DMS53 treated with DMSO at 0.1 percent for 48 hours (cell line): ENCODE measurements at regions not wholly inside any gene's neighbourhood (a gene's known extent, or its start where the extent isn't known, plus 50 kb on each side); places are given as distances from the start of the nearest gene placed in this dataset.

Source experiments
- DNase-seq: peaks from one replicate; lab custom pipeline; 2025; ENCODE audit not compliant: unreplicated experiment; lab: John Stamatoyannopoulos, UW

DNA sequence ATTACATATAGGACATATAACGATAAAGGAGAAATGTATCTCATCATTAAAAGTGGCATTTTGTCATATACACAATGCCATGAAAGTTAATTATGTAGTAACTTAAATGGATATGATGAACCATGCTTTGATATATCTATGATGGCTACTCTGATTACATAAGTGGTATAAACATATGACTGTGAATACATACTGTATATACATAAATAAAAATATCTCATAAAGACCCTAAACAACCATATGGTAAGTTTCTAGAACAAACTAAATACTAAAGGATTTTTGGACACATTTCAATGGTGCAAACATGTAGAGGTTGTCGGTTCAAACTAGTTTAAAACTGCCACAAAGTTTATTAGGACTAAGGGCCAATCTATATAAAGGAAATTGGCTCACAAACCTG, 849.6 kb upstream of the INTU start:
- no peak for DNase-seq

DNA sequence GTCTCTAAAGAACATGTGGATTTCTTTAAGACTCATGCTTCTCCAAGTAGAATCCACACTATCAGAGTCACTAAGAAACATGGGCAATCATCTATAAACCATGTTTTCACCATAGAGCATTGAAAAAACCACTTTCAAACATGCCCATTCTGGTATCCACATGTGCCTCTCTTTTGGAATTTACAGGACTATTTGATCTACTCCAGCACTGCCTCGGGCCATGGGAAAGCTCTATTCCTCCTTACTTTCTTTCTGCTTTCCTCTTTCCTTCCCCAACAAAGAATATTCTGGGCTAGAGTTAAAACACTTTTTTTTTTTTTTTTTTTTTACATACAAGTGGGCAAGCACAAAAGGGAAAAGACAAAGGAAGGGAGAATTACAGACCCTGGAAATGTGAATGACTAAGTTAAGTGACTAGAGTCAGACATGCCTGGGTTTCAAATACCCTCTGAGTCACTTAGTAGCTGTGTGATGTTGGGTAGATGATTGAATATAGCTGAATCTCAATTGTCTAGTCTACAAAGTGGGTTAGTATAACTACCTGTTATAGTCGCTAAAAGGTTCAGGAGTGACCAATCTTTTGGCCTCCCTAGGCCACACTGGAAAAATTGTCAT, 847.7 kb upstream of the INTU start:
- no peak for DNase-seq

DNA sequence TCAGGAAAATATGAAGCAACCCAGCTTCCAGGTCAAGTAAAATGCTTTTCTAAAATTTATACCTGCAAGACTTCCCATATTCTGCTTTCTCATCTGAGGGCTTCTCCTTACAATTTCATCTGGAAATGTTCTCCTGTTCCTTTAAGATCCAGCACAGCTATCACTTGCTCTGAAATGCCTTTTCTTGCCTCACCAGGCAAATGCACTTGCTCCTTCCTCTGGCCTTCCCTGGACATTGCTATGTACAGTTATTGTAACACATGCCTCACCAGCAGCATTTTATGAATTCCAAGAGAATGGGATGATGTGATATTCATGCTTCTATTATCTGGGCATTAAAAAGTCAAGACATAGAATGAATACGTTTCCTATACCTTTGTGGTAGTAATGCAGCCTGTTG, 842.1 kb upstream of the INTU start:
- DNase-seq: no peak

DNA sequence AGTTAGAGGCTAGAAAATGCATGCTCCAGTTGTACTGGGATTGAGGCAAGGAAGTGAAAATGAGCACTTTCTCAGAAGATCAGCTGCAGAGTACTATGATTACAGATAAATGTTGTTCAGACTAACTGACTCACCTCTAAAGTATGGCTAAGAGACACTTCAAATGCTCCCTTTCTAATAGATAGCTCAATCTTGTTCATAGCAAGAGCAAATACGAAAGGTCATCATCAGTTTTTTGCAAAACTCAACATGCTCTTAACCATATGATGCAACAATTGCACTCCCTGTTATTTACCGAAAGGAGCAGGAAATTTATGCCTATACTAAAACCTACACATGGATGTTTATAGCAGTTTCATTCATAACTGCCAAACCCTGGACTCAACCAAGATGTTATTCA, 838.4 kb upstream of the INTU start:
- peak; percentile 64 for DNase-seq

DNA sequence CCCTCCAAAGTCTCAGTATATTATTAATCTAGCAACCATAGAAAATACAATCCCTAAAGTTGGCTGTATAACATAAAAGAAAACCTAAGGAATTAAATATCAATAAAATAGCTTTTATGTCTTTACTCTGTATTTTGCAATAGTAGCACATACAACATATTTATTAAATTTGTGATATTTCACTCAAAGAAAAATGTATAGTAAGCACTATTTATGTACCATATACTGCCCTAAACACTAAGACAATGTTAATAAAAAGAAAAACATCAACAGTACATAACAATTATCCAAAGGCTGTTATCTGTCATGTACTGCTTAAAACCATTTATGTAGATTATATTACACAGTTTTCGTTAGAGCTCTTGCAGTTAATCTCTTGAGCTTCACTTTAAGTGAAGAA, 834.5 kb upstream of the INTU start:
- DNase-seq: no peak

DNA sequence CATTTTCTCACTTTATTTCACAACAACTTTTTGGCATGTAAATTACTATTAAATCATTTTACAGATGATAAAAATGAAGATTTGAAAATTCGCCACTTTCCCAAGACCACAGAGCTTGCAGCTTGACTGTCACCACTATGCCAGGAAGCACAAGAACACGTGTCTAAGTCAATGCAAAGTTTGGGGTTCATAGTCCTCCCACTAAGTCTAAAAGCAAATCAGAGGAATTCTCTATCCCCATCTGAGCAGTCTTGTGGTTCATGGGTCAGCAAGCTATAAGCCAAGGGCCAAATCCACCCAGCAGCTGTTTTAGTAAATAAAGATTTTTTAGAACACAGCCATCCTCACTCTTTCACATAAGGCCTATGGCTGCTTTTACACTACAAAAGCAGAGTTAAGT, 833.3 kb upstream of the INTU start:
- no peak for DNase-seq

DNA sequence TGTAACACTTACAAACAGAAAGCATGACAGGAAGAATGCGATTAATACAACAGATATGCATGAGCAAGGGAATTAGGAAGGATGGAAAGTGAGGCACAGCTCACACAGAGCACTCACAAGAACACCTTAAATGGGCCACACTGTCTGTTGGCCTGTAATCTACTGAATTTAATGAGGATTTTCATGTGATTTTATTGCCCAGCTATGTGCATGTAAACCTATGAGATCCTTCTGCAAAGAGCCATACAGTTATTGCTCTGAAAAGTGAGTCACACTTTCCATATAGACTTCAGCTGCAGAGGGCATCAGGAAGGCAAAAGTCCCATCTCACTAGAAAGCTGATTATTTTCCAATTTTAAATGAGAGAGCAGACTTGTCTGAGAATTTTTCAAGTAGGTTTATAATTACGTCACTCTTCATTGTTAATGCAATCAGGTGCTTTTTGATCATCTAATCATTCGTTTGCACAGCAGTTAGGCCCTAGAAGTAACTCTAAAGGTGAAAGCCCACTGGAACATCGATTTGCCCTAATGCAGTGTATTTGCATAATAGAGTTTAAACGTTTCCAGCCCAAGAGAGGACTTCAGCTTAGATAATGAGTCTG, 832.7 kb upstream of the INTU start:
- no peak for DNase-seq

DNA sequence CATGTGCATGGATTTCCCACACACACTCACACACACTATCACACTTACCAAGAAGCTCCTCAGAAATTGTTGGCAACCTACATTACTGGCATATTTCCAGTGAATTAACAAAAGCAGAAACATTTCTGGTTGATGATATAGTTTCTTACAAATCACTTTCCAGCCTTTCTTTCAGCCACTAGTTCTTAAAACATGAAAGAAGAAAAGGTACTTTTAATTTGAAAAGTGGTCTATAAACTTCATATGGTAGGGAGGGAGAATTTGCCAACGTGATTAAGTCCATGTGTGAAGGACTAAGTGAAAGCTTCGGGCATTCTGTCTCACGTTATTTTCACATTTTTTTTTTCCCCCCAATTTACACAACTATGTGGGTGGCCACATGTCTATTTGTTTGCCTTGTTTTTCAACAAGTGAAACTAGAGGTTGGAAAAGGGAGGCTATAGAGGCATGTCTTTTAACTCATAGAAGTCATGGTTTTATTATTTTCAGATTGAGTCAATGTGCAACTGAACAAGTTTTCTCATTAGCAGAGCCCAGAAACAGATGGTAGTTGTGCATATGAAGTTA, 832.1 kb upstream of the INTU start:
- no peak for DNase-seq

DNA sequence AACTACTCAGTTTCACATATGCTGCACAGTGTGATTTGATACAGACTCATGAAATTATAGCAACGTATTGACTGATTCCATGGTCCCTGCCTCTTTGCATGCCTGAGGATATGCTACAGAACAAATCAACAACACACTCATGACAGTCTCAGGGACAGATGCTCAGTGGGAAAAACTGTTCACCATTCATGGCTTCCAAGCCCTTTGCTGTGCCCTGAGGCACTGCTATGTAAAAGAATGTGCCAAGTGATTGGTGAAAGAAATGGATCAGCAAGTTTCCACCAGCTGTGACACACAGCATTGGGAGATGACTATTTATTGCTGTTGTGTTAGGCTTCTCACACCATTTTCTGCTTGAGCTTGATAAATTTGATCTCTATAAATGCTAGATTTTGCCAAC, 825.6 kb upstream of the INTU start:
- DNase-seq: no peak

DNA sequence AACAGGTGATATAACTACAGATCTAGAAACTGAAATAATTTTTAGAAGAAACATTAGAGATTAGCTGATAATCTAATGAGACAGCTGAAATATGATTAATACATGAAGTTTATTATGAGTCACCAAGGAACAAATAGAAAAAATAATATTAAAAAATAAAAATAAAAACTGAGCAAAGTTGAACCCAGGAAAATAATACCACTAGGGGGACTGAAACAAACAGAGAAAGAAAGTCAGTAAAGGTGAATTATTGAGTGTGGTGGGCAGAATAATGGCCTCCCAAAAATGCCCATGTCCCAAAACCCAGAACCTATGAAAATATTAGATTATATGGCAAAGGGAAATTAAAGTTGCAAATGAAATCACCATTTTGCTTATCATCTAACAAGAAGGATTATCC, 820.7 kb upstream of the INTU start:
- no peak for DNase-seq

DNA sequence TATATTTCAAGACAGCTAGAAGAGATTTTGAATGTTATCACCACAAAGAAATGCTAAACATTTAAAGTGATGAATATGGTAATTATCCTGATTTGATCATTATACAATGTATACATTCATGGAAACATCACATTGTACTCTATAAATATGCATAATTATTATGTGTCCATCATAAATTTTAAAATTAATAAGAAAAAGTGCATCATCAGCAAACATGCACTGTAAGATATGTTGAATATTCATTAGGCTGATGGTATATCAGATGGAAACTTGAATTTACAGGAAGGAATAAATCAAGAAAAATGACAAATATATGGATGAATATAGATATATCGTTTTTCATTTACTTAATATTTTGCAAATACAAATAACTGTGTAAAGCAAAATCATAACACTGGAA, 812.1 kb upstream of the INTU start:
- DNase-seq: no peak

DNA sequence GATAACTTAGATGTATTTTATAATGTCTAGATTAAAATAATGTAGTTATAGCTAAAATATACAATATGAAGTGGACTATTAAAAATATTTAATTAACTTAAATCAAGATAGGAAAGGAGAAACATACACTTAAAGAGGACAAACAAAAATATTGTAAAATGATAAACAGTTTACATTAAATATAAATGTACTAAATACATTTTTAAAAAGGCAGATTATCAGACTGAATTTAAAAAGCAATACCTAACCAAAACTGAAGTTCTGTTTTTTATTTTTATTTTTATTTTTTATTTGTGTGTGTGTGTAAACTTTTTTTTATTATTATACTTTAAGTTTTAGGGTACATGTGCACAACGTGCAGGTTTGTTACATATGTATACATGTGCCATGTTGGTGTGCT, 811.6 kb upstream of the INTU start:
- no peak for DNase-seq

DNA sequence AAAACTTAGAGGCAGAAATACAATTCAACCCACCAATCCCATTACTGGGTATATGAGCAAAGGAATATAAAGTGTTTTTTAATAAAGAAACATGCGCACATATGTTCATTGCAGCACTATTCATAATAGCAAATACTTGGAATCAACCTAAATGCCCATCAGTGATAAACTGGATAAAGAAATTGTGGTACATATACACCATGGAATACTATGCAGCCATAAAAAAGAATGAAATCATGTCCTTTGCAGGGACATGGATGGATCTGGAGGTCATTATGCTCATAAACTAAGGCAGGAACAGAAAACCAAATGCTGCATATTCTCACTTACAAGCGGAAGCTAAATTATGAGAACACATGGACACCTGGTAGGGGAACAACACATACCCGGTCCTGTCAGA, 807.7 kb upstream of the INTU start:
- DNase-seq: no peak

DNA sequence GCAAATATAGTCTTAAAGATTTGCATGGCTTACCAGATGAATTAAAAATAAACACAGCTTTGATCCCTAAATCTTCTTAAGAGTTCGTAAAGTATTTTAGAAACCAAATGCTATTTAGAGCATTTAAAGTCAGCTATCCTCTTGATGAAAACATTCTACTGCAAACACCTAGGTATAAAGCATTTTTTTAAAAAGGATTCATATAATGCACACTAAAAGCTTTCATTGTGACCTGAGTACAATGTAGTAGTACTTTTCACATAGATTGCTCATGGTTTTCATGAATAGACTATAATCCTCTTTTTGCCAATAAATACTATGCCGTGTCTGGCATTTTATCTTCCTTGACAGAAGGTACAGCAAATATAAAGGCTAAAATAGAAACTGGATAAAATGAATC, 805.1 kb upstream of the INTU start:
- no peak for DNase-seq

DNA sequence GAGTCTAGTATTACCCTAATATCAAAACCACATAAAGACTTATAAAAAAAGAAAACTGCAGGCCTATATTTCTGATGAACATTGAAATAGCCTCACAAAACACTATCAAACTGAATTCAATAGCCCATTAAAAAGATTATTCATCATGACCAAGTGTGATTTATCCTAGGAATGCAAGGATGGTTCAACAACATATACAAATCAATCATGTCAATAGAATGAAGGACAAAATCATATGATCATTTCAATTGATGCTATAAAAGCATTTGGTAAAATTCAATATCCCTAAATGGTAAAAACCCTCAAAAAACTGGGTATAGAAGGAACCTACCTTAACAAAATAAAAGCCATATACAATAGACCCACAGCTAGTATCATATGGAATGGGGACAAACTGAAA, 797.9 kb upstream of the INTU start:
- DNase-seq: no peak

DNA sequence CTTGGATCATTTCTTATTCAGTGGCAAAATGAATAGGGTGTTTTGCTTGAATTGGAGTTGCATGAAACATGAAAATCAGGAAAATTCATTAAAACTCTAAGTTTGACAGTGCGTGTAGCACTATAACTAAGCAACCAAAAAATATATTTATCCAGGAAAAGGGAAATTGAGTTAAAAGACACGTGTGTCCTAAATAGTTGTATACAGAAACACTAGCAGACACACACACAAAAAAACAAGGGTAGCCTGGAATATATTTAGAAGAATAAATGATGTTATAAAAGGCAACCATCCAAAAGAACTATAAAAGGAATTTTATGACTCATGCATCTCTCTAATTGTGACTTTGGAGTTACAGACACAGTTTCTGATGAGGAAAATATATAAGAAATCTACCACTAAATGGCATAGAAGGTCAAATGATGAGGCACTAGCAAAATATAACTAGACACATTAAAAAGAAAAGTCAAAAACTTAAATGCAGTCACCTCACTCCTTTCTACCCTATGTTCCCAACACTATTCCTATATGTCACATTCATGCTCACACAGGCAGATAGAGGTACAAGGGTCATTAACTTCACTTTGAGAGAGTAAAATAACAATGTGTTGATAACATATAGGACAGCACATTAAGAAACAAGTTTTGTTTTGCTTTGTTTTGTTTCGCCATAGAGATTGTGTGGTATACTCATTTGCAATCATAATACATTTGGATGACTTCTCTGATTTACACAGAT, 793.6 kb upstream of the INTU start:
- DNase-seq: no peak

DNA sequence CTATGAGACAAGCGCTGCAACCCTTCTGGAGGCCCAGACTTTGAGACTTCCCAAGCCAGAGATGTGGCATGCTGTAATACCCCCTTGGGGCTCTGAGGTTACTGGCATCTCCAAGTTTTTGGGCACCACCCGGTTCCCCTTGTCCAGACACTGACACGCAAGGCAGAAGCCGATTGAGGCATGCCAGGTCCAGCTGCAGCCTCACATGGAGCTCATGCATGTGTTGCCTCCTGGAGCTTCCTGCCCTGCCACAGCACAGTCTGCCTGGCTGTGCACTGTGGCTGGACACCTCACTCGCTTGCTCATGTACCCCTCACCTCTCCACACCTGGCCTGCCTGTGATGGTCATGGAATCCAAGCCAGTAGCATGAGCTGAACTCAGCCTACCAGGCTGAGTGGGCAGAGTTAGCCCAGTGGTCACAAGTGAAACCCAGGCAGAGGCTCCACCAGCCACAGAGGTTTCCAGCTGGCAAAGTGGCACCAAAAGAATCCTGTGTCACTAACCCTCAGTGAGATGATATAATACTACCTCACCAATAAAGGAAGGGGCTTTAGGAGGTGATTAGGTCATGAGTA, 789.2 kb upstream of the INTU start:
- DNase-seq: no peak

DNA sequence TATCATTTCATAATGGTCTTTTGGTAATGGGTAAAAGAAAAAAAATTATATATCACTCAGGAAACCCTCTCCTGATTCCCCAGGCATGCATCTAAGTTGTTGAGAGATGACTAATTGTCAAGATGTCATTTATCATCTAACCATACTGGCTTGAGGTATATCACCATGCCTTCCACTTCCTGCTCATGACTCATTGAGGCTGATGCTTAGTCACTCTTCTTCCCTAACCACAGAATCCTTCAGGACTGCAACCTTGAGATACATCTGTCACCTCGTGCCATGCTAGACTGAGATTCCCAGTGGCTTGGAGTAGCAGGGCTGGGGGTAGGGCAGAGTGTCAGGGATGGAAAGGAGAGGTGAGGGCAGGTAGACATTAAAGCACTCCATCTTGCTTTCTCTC, 782.5 kb upstream of the INTU start:
- DNase-seq: peak; percentile 74

DNA sequence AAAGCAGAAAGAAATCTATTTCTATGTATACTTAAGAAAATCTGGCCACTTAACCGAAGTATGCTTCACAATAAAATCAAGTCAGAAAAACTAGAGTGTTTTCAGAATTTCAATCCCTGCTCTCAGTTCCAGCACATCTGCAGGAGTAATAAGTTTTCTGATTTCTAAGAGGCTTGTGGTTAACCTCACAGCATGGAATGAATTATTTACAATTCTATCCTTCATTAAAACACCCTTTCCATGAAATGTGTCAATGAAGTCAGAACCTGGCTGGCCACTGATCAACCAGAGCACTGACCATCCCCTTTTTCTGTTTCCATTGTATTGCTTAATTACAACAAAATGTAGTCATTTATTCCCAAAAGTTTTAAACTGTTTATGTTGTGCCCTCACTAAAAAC, 781.4 kb upstream of the INTU start:
- no peak for DNase-seq

DNA sequence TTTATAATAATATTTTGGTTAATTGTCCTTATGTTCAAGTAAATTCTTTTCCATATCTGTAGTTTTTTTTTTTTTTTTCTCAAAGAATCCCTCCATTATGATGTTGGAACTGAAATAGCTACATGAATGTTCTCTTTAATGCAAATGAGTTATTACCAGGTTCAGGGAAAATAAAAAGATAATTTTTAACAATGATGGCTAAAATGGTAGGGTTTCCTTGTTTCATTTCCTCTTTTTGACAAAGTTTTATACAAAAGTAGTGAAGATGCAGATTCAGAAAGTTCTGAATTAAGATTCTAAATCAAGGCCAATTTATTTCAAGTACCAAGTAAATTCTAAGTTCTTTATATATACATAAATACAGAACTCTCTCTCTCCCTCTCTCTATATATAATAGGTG, 779.0 kb upstream of the INTU start:
- DNase-seq: no peak

DNA sequence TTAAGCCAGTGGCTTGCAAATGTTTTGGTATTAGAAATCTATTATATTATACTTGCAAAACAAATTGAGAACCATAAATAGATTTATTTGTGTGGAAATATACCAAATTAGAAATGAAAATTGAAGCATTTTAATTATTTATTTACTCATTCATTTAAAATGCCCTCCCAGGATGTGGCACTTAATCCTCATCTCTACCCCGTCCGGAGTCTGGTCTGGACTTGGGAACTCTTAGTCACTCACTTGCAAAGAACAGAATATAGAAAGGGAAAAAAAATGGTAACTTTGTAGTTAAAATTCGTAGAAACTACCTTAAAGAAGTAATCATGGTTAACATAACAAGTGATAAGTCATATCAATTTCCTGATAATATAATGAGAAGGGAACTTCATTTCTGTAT, 775.9 kb upstream of the INTU start:
- DNase-seq: no peak

DNA sequence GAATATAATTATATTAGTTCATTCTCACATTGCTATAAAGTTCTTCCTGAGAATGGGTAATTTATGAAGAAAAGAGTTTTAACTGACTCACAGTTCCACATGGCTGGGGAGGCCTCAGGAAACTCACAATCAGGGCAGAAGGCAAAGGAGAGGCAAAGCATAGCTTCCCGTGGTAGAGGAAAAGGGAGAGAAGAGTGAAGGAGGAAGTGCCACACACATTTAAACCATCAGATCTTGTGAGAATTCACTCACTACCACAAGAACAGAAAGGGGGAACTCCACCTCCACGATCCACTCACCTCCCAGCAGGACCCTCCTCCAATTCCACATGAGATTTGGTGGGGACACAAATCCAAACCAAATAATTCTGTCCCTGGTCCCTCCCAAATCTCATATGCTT, 773.4 kb upstream of the INTU start:
- no peak for DNase-seq
